AG04449 (cell line): ENCODE measurements at regions not wholly inside any gene's neighbourhood (a gene's known extent, or its start where the extent isn't known, plus 50 kb on each side); places are given as distances from the start of the nearest gene placed in this dataset.

ENCODE experiments used
- CTCF ChIA-PET: fragments of 350-600 bp; formaldehyde crosslinking; extraction: SDS; loops from one replicate; lab custom pipeline; 2021; ENCODE audit warnings: antibody characterized with exemption; lab: Yijun Ruan, JAX
- POLR2A ChIA-PET: fragments of 400-600, 350-600 bp; formaldehyde crosslinking; extraction: SDS; loops from one replicate; lab custom pipeline; 2020; ENCODE audit warnings: antibody characterized with exemption, inconsistent platforms; lab: Yijun Ruan, JAX
- DNase-seq: peaks from one replicate; pipeline ENCODE4 v3.0.0-alpha.2; 2010; ENCODE audit warnings: low read depth, low spot score
- H3K4me3 ChIP-seq: 2 replicates; pipeline ENCODE4 v1.5.1; 2011; ENCODE audit warnings: low read depth, mild to moderate bottlenecking, control low read depth, low read length
- CTCF ChIP-seq: IDR thresholded peaks from one replicate; pipeline ENCODE4 v1.5.1; 2011; ENCODE audit warnings: mild to moderate bottlenecking, moderate library complexity, low read length, control low read depth, inconsistent platforms; ENCODE audit not compliant: insufficient read depth; ENCODE audit errors: missing control alignments

- ChIA-PET POLR2A (no interaction called here), CTCF (no interaction called here)
- TF ChIP-seq CTCF: no peak
- H3K4me3 ChIP-seq: no peak overlapping the region
- no peak for DNase-seq
Measured at GRCh38 chr10:125441151-125441550, 241.8 kb downstream of the TEX36 start.

DNA sequence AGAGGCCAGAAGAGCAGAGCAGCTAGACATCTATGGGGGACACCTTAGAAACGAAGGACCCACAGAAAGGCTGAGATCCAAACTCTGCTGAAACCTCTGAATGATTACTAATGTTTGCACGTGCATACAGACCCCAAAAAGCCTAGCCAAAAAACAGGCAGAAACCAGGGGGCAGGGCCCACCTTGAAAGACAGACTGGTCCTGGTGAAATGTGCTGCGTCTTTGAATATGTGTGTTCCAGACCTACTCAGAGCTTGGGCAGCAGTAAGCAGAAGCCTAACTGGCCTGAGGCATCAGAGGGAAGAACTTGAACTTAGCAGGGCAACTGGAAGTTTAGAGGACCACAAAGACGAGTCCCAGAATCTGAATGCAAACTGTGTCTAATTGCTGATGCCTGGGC is 251.8 kb downstream of the TEX36 start:
- H3K4me3 ChIP-seq: no peak overlapping the region
- POLR2A ChIA-PET: no interaction called here

GRCh38 chr10:125428054-125428453 is 254.9 kb downstream of the TEX36 start:
- ChIA-PET CTCF (no interaction called here), POLR2A (no interaction called here)
- no peak for TF ChIP-seq CTCF
- no peak overlapping the region for H3K4me3 ChIP-seq
- no peak for DNase-seq

More for the DNA sequence above, 251.8 kb downstream of the TEX36 start:
- DNase-seq: no peak
- CTCF ChIA-PET: no interaction called here
- TF ChIP-seq CTCF: no peak

DNA sequence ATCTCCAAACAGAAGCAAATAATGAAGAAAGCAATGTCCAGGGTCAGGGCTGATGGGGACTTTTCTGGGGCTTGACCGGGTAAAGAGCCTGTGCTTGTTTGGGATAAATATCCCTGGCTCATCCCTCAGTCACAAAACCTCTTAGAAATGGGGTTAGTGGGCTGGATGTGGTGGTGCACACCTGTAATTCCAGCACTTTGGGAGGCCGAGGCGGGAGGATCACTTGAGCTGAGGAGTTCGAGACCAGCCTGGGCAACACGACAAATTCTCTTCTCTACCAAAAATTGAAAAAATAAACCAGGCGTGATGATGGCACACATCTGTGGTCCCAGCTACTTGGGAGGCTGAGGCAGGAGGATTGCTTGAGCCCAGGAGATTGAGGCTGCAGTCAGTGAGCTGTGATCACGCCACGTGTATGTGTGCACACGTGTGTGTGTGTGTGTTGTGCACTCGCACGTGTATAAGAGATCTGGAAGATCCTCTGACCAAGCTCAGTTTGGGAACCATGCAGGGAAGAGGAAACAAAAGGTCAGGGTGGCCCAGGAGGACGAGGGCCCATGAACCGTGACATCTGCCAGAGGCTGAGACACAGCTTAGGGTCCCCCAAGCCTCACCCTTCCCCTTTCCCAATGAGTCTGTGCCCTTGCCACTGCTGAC is 258.6 kb downstream of the TEX36 start:
- ChIA-PET POLR2A (no interaction called here), CTCF (no interaction called here)
- no peak for TF ChIP-seq CTCF
- DNase-seq: no peak
- H3K4me3 ChIP-seq: no peak overlapping the region

DNA sequence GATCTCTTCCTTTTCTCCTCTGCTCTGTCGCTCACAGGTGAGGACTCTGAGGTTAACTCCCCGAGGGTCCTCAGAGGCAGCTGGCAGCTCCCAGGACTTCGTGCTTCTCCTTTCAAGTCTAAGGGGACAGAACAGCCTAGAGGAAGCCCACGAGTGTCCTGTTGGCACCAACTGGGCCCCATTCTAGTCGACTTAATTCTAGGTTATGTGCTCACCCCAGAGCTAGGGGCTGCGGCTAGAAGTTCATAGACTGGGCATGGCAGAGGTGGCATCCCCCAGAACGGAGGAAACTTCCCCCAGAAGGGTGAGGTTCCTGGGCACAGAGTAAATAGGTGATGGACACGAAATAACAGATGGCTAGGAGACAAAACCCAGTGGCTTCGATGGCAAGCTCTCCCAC is 259.4 kb downstream of the TEX36 start:
- POLR2A ChIA-PET: no interaction called here
- CTCF ChIA-PET: no interaction called here
- H3K4me3 ChIP-seq: no peak overlapping the region
- no peak for TF ChIP-seq CTCF
- no peak for DNase-seq

GRCh38 chr10:125419831-125420230 is 259.5 kb upstream of the CTBP2 start:
- CTCF ChIA-PET: no interaction called here
- H3K4me3 ChIP-seq: no peak overlapping the region
- POLR2A ChIA-PET: interaction anchor here (0.6 kb wide), 1 partner anchor 15 kb away, joined by 3 read pairs; no protein-coding TSS in a partner anchor
- no peak for DNase-seq
- no peak for TF ChIP-seq CTCF
